ENCODE measurements at regions not wholly inside any gene's neighbourhood (a gene's known extent, or its start where the extent isn't known, plus 50 kb on each side); places are given as distances from the start of the nearest gene placed in this dataset.

GRCh38 chr1:219812086-219812485 is 116.3 kb downstream of the SLC30A10 start:
- TF ChIP-seq GATA3 (IDR thresholded peaks at IDR 0.05; ENCODE audit: low read depth, low read length) (no peak), GATA2 (IDR thresholded peaks at IDR 0.05; ENCODE audit: low read depth, low read length) (no peak)

GRCh38 chr1:219810451-219810850 is 117.9 kb downstream of the SLC30A10 start:
- TF ChIP-seq GATA2 (IDR thresholded peaks at IDR 0.05; ENCODE audit: low read depth, low read length) (no peak), GATA3 (IDR thresholded peaks at IDR 0.05; ENCODE audit: low read depth, low read length) (no peak)

GRCh38 chr1:219808790-219809189 is 119.6 kb downstream of the SLC30A10 start:
- no peak for TF ChIP-seq GATA2 (IDR thresholded peaks at IDR 0.05; ENCODE audit: low read depth, low read length)
- no peak for TF ChIP-seq GATA3 (IDR thresholded peaks at IDR 0.05; ENCODE audit: low read depth, low read length)

- TF ChIP-seq GATA3 (IDR thresholded peaks at IDR 0.05; ENCODE audit: low read depth, low read length), result no peak
These were observed 121.7 kb downstream of the SLC30A10 start for GRCh38 chr1:219806642-219807041.

GRCh38 chr1:219806020-219806419 is 122.3 kb downstream of the SLC30A10 start:
- no peak for TF ChIP-seq GATA2 (IDR thresholded peaks at IDR 0.05; ENCODE audit: low read depth, low read length)
- no peak for TF ChIP-seq GATA3 (IDR thresholded peaks at IDR 0.05; ENCODE audit: low read depth, low read length)

- no peak for TF ChIP-seq GATA2 (IDR thresholded peaks at IDR 0.05; ENCODE audit: low read depth, low read length)
These were observed 123.2 kb downstream of the SLC30A10 start for GRCh38 chr1:219805191-219805590.

- TF ChIP-seq GATA3 (IDR thresholded peaks at IDR 0.05; ENCODE audit: low read depth, low read length) (no peak), GATA2 (IDR thresholded peaks at IDR 0.05; ENCODE audit: low read depth, low read length) (no peak)
These were observed 127.1 kb downstream of the SLC30A10 start for GRCh38 chr1:219801156-219801820.

GRCh38 chr1:219798283-219799030 is 129.9 kb downstream of the SLC30A10 start:
- TF ChIP-seq GATA3 (IDR thresholded peaks at IDR 0.05; ENCODE audit: low read depth, low read length) (no peak), GATA2 (IDR thresholded peaks at IDR 0.05; ENCODE audit: low read depth, low read length) (no peak)

- TF ChIP-seq GATA2 (IDR thresholded peaks at IDR 0.05; ENCODE audit: low read depth, low read length), result no peak
These were observed 130.7 kb downstream of the SLC30A10 start for GRCh38 chr1:219797683-219798082.

- no peak for TF ChIP-seq GATA2 (IDR thresholded peaks at IDR 0.05; ENCODE audit: low read depth, low read length)
- no peak for TF ChIP-seq GATA3 (IDR thresholded peaks at IDR 0.05; ENCODE audit: low read depth, low read length)
These were observed 131.3 kb downstream of the SLC30A10 start for GRCh38 chr1:219797009-219797408.

GRCh38 chr1:219795363-219795917 is 132.9 kb downstream of the SLC30A10 start:
- TF ChIP-seq GATA3 (IDR thresholded peaks at IDR 0.05; ENCODE audit: low read depth, low read length) (no peak), GATA2 (IDR thresholded peaks at IDR 0.05; ENCODE audit: low read depth, low read length) (no peak)

GRCh38 chr1:219794085-219794743 is 134.1 kb downstream of the SLC30A10 start:
- no peak for TF ChIP-seq GATA2 (IDR thresholded peaks at IDR 0.05; ENCODE audit: low read depth, low read length)
- no peak for TF ChIP-seq GATA3 (IDR thresholded peaks at IDR 0.05; ENCODE audit: low read depth, low read length)

- TF ChIP-seq GATA2 (IDR thresholded peaks at IDR 0.05; ENCODE audit: low read depth, low read length) (peak; percentile 89), GATA3 (IDR thresholded peaks at IDR 0.05; ENCODE audit: low read depth, low read length) (peak; percentile 93)
These were observed 135.9 kb downstream of the SLC30A10 start for GRCh38 chr1:219792337-219793021.

- TF ChIP-seq GATA2 (IDR thresholded peaks at IDR 0.05; ENCODE audit: low read depth, low read length) (no peak), GATA3 (IDR thresholded peaks at IDR 0.05; ENCODE audit: low read depth, low read length) (no peak)
These were observed 136.6 kb downstream of the SLC30A10 start for GRCh38 chr1:219791766-219792165.

All from SH-SY5Y (cell line).